Bronchial epithelial cell (primary cell): ENCODE measurements at regions not wholly inside any gene's neighbourhood (a gene's known extent, or its start where the extent isn't known, plus 50 kb on each side); places are given as distances from the start of the nearest gene placed in this dataset.
"Not testable (repeated sequence)": the region's sequence is repeated elsewhere in the genome, so short reads cannot be mapped to it uniquely, and the experiment has no call there.

Source experiments
- DNase-seq: peaks from one replicate; pipeline ENCODE4 v3.0.0-alpha.2; 2010; ENCODE audit warnings: low read depth
- FAIRE-seq: peaks from 2 replicates; lab custom pipeline; 2011; peaks lifted over from hg19 to GRCh38; lab: Jason Lieb, UNC
- H3K27me3 ChIP-seq: 2 replicates; pipeline ENCODE4 v1.5.1; 2011; ENCODE audit warnings: low read length; ENCODE audit not compliant: control insufficient read depth, insufficient read depth
- H3K36me3 ChIP-seq: 2 replicates; pipeline ENCODE4 v1.5.1; 2011; ENCODE audit warnings: low read length; ENCODE audit not compliant: control insufficient read depth, insufficient read depth
- H3K4me3 ChIP-seq: 2 replicates; pipeline ENCODE4 v1.5.1; 2011; ENCODE audit warnings: mild to moderate bottlenecking, low read depth, low read length, control low read depth
- TF ChIP-seq, protein P1 (sequence below): IDR thresholded peaks from 2 replicates; pipeline ENCODE4 v1.5.1; 2011; ENCODE audit warnings: mild to moderate bottlenecking, moderate library complexity, low read length, control low read depth, inconsistent platforms; ENCODE audit not compliant: insufficient read depth, severe bottlenecking

DNA sequence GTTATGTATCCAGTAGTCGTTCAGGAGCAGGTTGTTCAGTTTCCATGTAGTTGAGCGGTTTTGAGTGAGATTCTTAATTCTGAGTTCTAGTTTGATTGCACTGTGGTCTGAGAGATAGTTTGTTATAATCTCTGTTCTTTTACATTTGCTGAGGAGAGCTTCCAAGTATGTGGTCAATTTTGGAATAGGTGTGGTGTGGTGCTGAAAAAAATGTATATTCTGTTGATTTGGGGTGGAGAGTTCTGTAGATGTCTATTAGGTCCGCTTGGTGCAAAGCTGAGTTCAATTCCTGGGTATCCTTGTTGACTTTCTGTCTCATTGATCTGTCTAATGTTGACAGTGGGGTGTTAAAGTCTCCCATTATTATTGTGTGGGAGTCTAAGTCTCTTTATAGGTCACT is 68.6 kb upstream of the IZUMO1R start:
- H3K4me3 ChIP-seq, H3K27me3 ChIP-seq, H3K36me3 ChIP-seq, FAIRE-seq, DNase-seq: not testable (repeated sequence)

DNA sequence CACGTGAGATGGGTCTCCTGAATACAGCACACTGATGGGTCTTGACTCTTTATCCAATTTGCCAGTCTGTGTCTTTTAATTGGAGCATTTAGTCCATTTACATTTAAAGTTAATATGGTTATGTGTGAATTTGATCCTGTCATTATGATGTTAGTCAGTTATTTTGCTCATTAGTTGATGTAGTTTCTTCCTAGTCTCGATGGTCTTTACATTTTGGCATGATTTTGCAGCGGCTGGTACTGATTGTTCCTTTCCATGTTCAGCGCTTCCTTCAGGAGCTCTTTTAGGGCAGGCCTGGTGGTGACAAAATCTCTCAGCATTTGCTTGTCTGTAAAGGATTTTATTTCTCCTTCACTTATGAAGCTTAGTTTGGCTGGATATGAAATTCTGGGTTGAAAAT is 68.0 kb upstream of the IZUMO1R start:
- not testable (repeated sequence) for FAIRE-seq, H3K27me3 ChIP-seq, H3K36me3 ChIP-seq, DNase-seq, H3K4me3 ChIP-seq

DNA sequence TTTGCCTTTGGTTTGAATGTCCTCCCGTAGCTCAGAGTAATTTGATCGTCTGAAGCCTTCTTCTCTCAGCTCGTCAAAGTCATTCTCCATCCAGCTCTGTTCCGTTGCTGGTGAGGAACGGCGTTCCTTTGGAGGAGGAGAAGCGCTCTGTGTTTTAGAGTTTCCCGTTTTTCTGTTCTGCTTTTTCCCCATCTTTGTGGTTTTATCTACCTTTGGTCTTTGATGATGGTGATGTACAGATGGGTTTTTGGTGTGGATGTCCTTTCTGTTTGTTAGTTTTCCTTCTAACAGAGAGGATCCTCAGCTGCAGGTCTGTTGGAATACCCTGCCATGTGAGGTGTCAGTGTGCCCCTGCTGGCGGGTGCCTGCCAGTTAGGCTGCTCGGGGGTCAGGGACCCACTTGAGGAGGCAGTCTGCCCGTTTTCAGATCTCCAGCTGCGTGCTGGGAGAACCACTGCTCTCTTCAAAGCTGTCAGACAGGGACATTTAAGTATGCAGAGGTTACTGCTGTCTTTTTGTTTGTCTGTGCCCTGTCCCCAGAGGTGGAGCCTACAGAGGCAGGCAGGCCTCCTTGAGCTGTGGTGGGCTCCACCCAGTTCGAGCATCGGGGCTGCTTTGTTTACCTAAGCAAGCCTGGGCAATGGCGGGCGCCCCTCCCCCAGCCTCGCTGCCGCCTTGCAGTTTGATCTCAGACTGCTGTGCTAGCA is 66.8 kb upstream of the IZUMO1R start:
- not testable (repeated sequence) for H3K4me3 ChIP-seq, FAIRE-seq, DNase-seq

DNA sequence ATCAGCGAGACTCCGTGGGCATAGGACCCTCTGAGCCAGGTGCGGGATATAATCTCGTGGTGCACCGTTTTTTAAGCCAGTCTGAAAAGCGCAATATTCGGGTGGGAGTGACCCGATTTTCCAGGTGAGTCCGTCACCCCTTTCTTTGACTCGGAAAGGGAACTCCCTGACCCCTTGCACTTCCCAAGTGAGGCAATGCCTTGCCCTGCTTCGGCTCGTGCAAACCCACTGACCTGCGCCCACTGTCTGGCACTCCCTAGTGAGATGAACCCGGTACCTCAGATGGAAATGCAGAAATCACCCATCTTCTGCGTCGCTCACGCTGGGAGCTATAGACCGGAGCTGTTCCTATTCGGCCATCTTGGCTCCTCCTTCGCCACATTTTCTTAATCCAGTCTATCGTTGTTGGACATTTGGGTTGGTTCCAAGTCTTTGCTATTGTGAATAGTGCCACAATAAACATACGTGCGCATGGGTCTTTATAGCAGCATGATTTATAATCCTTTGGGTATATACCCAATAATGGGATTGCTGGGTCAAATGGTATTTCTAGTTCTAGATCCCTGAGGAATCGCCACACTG is 66.1 kb upstream of the IZUMO1R start:
- H3K4me3 ChIP-seq, DNase-seq, FAIRE-seq, H3K27me3 ChIP-seq, H3K36me3 ChIP-seq: not testable (repeated sequence)

More for the DNA sequence above, 66.8 kb upstream of the IZUMO1R start:
- not testable (repeated sequence) for H3K36me3 ChIP-seq, H3K27me3 ChIP-seq

DNA sequence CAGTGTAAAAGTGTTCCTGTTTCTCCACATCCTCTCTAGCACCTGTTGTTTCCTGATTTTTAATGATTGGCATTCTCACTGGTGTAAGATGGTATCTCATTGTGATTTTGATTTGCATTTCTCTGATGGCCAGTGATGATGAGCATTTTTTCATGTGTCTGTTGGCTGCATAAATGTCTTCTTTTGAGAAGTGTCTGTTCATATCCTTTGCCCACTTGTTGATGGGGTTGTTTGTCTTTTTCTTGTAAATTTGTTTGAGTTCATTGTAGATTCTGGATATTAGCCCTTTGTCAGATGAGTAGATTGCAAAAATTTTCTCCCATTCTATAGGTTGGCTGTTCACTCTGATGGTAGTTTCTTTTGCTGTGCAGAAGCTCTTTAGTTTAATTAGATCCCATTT is 65.6 kb upstream of the IZUMO1R start:
- H3K27me3 ChIP-seq, H3K4me3 ChIP-seq, DNase-seq, H3K36me3 ChIP-seq, FAIRE-seq: not testable (repeated sequence)

DNA sequence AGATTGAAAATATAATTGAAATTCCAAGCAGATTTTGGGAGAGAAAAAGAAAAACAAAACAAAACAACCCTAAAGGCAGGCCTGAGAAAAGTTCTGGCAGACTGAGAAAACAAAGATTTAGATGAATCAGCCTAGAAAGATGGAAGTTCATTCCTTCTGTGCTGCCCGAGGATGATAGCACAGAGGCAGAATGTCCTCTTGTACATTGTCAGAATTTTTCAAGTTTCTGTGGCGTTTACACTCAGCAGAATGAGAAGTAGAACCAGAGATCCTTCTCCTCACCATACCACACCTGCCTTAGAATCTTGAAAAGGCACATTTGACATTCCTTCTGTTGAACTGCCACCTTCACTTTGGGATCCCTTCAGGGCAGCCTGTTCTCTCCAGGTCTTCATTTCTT is 62.5 kb upstream of the IZUMO1R start:
- no peaks in the 10 kb centered on the region for H3K27me3 ChIP-seq
- DNase-seq, result no peak
- TF ChIP-seq, protein P1, sequence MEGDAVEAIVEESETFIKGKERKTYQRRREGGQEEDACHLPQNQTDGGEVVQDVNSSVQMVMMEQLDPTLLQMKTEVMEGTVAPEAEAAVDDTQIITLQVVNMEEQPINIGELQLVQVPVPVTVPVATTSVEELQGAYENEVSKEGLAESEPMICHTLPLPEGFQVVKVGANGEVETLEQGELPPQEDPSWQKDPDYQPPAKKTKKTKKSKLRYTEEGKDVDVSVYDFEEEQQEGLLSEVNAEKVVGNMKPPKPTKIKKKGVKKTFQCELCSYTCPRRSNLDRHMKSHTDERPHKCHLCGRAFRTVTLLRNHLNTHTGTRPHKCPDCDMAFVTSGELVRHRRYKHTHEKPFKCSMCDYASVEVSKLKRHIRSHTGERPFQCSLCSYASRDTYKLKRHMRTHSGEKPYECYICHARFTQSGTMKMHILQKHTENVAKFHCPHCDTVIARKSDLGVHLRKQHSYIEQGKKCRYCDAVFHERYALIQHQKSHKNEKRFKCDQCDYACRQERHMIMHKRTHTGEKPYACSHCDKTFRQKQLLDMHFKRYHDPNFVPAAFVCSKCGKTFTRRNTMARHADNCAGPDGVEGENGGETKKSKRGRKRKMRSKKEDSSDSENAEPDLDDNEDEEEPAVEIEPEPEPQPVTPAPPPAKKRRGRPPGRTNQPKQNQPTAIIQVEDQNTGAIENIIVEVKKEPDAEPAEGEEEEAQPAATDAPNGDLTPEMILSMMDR, result no peak
- no peak overlapping the region for H3K4me3 ChIP-seq
- no peak for FAIRE-seq
- H3K36me3 ChIP-seq, result no peaks in the 10 kb centered on the region

DNA sequence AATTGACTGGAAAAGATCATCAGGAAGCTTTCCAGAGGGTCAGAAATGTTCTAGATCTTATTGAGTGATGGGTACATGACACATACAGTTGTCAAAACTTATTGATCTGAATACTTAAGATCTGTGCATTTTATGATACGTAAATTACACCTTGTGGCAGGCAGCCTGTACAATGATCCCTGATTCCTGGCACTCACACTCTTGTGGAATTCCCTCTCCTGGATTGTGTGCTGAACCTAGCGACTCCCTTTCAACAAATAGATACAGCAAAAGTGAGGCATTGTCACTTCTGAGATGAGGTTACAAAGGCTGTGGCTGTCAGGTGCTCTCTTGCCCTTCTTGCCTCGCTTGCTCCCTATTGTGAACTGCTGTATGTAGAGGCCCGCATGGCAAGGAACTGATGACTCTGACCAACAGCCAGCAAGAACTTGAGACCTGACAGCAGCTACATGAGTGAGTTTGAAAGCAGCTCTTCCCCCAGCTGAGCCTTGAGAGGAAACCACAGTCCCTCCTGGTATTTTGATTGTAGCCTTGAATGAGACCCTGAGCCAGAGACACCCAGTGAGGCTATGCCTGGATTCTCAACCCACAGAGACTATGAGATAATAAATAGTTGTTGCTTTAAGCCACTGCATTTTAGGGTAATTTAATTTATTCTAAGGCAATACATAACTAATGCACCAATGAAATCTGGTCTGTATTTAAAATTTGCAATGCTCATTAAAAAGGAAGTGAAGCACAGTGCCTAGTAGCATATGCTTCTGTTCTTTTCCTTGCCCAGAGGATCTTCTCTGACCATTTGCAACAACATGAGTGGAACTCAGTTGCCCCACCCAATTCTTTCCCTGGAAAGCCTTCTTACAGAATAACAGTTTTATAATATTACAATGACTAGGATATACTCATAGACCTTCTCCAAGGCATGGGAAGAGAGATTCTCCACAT is 60.5 kb upstream of the IZUMO1R start:
- DNase-seq (no peak), FAIRE-seq (peak; percentile 13)
- H3K27me3 ChIP-seq, result no peaks in the 10 kb centered on the region
- H3K4me3 ChIP-seq, result no peak overlapping the region
- TF ChIP-seq, protein P1, result no peak
- H3K36me3 ChIP-seq, result no peaks in the 10 kb centered on the region

DNA sequence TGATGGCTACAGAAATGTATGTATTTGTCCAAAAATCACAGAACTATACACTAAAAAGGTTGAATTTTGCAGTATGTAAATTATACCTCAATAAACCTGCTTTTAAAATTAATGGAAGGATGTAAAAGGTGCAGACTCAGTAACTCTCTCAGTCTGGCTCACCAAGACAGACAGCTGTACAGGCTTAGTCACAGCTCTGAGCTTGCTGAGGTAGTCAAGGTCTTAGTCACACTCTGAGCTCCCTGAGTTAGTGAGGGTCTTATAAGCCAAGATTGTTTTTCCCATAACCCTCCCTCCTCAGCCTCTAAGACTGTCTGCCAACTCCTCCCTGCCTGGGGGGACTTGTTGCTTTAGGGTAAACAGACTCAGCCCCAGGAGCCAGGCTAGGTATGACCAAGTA is 59.3 kb upstream of the IZUMO1R start:
- no peak overlapping the region for H3K4me3 ChIP-seq
- FAIRE-seq (no peak), DNase-seq (peak; percentile 41)
- no peaks in the 10 kb centered on the region for H3K27me3 ChIP-seq
- H3K36me3 ChIP-seq, result no peaks in the 10 kb centered on the region
- TF ChIP-seq, protein P1, result no peak

DNA sequence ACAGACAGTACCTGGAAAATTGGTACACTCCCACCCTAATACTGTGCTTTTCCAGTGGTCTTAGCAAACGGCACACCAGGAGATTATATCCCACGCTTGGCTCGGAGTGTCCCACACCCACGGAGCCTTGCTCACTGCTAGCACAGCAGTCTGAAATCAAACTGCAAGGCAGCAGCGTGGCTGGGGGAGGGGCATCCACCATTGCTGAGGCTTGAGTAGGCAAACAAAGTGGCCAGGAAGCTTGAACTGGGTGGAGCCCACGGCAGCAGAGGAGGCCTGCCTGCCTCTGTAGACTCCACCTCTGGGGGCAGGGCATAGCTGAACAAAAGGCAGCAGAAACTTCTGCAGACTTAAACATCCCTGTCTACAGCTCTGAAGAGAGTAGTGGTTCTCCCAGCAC is 56.1 kb upstream of the IZUMO1R start:
- H3K36me3 ChIP-seq, FAIRE-seq, H3K27me3 ChIP-seq, DNase-seq, H3K4me3 ChIP-seq: not testable (repeated sequence)
